ENCODE measurements at regions not wholly inside any gene's neighbourhood (a gene's known extent, or its start where the extent isn't known, plus 50 kb on each side); places are given as distances from the start of the nearest gene placed in this dataset.

DNA sequence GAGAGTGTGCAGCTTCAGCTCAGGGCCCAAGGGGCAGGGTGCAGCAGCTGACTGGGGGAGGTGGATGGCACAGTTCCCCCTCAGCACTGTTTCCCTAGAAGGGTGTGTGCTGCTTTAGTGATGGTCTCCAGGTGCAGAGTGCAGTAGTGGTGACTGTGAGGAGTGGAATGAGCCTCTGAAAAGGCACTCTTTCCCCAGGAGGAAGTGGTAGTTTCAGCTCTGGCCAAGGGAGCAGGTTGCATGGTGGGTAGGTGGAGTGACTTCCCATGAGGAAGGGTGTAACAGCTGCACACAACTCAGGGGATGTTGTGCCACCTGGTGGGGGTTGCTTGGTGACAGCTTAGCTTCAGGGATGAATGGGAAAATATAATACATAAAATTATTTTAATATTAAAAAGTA, 251.5 kb upstream of the NXPH2 start (continued):
- TF ChIP-seq, protein P1, sequence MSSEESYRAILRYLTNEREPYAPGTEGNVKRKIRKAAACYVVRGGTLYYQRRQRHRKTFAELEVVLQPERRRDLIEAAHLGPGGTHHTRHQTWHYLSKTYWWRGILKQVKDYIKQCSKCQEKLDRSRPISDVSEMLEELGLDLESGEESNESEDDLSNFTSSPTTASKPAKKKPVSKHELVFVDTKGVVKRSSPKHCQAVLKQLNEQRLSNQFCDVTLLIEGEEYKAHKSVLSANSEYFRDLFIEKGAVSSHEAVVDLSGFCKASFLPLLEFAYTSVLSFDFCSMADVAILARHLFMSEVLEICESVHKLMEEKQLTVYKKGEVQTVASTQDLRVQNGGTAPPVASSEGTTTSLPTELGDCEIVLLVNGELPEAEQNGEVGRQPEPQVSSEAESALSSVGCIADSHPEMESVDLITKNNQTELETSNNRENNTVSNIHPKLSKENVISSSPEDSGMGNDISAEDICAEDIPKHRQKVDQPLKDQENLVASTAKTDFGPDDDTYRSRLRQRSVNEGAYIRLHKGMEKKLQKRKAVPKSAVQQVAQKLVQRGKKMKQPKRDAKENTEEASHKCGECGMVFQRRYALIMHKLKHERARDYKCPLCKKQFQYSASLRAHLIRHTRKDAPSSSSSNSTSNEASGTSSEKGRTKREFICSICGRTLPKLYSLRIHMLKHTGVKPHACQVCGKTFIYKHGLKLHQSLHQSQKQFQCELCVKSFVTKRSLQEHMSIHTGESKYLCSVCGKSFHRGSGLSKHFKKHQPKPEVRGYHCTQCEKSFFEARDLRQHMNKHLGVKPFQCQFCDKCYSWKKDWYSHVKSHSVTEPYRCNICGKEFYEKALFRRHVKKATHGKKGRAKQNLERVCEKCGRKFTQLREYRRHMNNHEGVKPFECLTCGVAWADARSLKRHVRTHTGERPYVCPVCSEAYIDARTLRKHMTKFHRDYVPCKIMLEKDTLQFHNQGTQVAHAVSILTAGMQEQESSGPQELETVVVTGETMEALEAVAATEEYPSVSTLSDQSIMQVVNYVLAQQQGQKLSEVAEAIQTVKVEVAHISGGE (CRISPR knock-in tag; IDR thresholded peaks at IDR 0.05): no peak
- TF ChIP-seq, protein P2, sequence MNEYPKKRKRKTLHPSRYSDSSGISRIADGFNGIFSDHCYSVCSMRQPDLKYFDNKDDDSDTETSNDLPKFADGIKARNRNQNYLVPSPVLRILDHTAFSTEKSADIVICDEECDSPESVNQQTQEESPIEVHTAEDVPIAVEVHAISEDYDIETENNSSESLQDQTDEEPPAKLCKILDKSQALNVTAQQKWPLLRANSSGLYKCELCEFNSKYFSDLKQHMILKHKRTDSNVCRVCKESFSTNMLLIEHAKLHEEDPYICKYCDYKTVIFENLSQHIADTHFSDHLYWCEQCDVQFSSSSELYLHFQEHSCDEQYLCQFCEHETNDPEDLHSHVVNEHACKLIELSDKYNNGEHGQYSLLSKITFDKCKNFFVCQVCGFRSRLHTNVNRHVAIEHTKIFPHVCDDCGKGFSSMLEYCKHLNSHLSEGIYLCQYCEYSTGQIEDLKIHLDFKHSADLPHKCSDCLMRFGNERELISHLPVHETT (CRISPR knock-in tag; conservative IDR thresholded peaks at IDR 0.05 in 1 of 2, IDR thresholded peaks at IDR 0.05 in 1 of 2): no peak
- TF ChIP-seq, protein P3, sequence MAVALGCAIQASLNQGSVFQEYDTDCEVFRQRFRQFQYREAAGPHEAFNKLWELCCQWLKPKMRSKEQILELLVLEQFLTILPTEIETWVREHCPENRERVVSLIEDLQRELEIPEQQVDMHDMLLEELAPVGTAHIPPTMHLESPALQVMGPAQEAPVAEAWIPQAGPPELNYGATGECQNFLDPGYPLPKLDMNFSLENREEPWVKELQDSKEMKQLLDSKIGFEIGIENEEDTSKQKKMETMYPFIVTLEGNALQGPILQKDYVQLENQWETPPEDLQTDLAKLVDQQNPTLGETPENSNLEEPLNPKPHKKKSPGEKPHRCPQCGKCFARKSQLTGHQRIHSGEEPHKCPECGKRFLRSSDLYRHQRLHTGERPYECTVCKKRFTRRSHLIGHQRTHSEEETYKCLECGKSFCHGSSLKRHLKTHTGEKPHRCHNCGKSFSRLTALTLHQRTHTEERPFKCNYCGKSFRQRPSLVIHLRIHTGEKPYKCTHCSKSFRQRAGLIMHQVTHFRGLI (CRISPR knock-in tag; IDR thresholded peaks at IDR 0.05): no peak
- TF ChIP-seq, protein P4, sequence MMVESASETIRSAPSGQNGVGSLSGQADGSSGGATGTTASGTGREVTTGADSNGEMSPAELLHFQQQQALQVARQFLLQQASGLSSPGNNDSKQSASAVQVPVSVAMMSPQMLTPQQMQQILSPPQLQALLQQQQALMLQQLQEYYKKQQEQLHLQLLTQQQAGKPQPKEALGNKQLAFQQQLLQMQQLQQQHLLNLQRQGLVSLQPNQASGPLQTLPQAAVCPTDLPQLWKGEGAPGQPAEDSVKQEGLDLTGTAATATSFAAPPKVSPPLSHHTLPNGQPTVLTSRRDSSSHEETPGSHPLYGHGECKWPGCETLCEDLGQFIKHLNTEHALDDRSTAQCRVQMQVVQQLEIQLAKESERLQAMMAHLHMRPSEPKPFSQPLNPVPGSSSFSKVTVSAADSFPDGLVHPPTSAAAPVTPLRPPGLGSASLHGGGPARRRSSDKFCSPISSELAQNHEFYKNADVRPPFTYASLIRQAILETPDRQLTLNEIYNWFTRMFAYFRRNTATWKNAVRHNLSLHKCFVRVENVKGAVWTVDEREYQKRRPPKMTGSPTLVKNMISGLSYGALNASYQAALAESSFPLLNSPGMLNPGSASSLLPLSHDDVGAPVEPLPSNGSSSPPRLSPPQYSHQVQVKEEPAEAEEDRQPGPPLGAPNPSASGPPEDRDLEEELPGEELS (CRISPR knock-in tag; IDR thresholded peaks at IDR 0.05; ENCODE audit: borderline replicate concordance): no peak
- TF ChIP-seq PCBP2 (IDR thresholded peaks at IDR 0.05; ENCODE audit: low read depth, low read length, poor library complexity, severe bottlenecking): no peak
- no peak for TF ChIP-seq L3MBTL2 (IDR thresholded peaks at IDR 0.05)
